ENCODE measurements at regions not wholly inside any gene's neighbourhood (a gene's known extent, or its start where the extent isn't known, plus 50 kb on each side); places are given as distances from the start of the nearest gene placed in this dataset.

GRCh38 chr15:98240303-98240702 is 279.8 kb downstream of the ARRDC4 start:
- no peaks in the 10 kb centered on the region for H3K36me3 ChIP-seq (ENCODE audit: low read length)
- H3K79me2 ChIP-seq (ENCODE audit: insufficient read depth, low read length): no peaks in the 10 kb centered on the region
- no peaks in the 10 kb centered on the region for H3F3A ChIP-seq (ENCODE audit: insufficient read depth)
- H2AFZ ChIP-seq (ENCODE audit: low read depth, low read length, severe bottlenecking): no peak overlapping the region
- no peaks in the 10 kb centered on the region for H4K20me1 ChIP-seq (ENCODE audit: low read depth, low read length)
- no peak overlapping the region for H3K9ac ChIP-seq (ENCODE audit: low read length)
- H3K9me3 ChIP-seq (ENCODE audit: insufficient read depth, low read length): no peaks in the 10 kb centered on the region
- no peaks in the 10 kb centered on the region for H3K9me2 ChIP-seq (replicated peaks; ENCODE audit: insufficient read depth, low read length)
- no peak overlapping the region for H3K4me3 ChIP-seq (ENCODE audit: insufficient read depth, low read length, poor library complexity, severe bottlenecking)
- no peak overlapping the region for H3K27ac ChIP-seq (ENCODE audit: low read depth, low read length)
- no peaks in the 10 kb centered on the region for H3K27me3 ChIP-seq (ENCODE audit: low read length)
- no peak overlapping the region for H3K4me2 ChIP-seq (ENCODE audit: low read depth, low read length, poor library complexity, severe bottlenecking)
- TF ChIP-seq EZH2phosphoT487 (conservative IDR thresholded peaks at IDR 0.05; ENCODE audit: low read length): no peak
- no peak for TF ChIP-seq CTCF (IDR thresholded peaks at IDR 0.05; ENCODE audit: insufficient read depth, low read length, poor library complexity, severe bottlenecking)

DNA sequence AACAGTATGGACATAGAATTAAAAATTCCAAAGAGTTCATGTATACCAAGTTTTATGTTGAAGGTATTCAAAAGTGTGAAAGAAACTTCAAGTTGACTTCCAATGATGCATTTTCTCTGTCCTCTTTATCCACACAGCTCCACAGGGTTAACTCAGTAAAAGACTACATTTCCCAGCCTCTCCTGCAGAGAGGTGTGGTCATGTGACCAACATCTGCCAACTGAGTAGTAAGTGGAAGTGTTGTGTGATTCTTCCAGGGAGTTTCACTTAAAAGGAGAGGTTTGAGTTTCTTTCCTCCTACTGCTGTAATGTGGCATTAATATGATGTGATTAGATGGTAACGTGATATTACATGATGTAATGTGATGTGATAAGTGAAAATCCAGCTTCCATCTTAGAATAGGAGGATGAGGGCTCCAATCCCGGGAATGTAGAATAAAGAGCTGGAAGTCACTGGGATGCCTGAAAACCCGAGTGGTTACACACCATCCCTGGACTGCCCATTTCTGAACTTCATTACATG is 280.6 kb downstream of the ARRDC4 start:
- H2AFZ ChIP-seq (ENCODE audit: low read depth, low read length, severe bottlenecking): no peak overlapping the region
- no peak overlapping the region for H3K27ac ChIP-seq (ENCODE audit: low read depth, low read length)
- no peaks in the 10 kb centered on the region for H3F3A ChIP-seq (ENCODE audit: insufficient read depth)
- TF ChIP-seq EZH2phosphoT487 (conservative IDR thresholded peaks at IDR 0.05; ENCODE audit: low read length) (no peak), CTCF (IDR thresholded peaks at IDR 0.05; ENCODE audit: insufficient read depth, low read length, poor library complexity, severe bottlenecking) (no peak)
- no peak overlapping the region for H3K9ac ChIP-seq (ENCODE audit: low read length)
- no peaks in the 10 kb centered on the region for H3K36me3 ChIP-seq (ENCODE audit: low read length)
- H3K4me2 ChIP-seq (ENCODE audit: low read depth, low read length, poor library complexity, severe bottlenecking): no peak overlapping the region
- H3K9me3 ChIP-seq (ENCODE audit: insufficient read depth, low read length): no peaks in the 10 kb centered on the region
- H3K79me2 ChIP-seq (ENCODE audit: insufficient read depth, low read length): no peaks in the 10 kb centered on the region
- no peak overlapping the region for H3K4me3 ChIP-seq (ENCODE audit: insufficient read depth, low read length, poor library complexity, severe bottlenecking)
- H3K27me3 ChIP-seq (ENCODE audit: low read length): no peaks in the 10 kb centered on the region
- H4K20me1 ChIP-seq (ENCODE audit: low read depth, low read length): no peaks in the 10 kb centered on the region
- H3K9me2 ChIP-seq (replicated peaks; ENCODE audit: insufficient read depth, low read length): no peaks in the 10 kb centered on the region

GRCh38 chr15:98257290-98257689 is 296.8 kb downstream of the ARRDC4 start:
- Histone ChIP-seq H3F3A (ENCODE audit: insufficient read depth) (no peaks in the 10 kb centered on the region), H3K27ac (ENCODE audit: low read depth, low read length) (no peak overlapping the region), H3K27me3 (ENCODE audit: low read length) (no peaks in the 10 kb centered on the region), H3K79me2 (ENCODE audit: insufficient read depth, low read length) (no peaks in the 10 kb centered on the region), H3K9me2 (replicated peaks; ENCODE audit: insufficient read depth, low read length) (no peaks in the 10 kb centered on the region), H3K36me3 (ENCODE audit: low read length) (no peaks in the 10 kb centered on the region), H3K4me3 (ENCODE audit: insufficient read depth, low read length, poor library complexity, severe bottlenecking) (no peak overlapping the region), H2AFZ (ENCODE audit: low read depth, low read length, severe bottlenecking) (no peak overlapping the region), H3K9ac (ENCODE audit: low read length) (no peak overlapping the region), H3K9me3 (ENCODE audit: insufficient read depth, low read length) (peaks cover 5% of the 10 kb centered on the region; the same call in 1 of the 2 replicates), H3K4me2 (ENCODE audit: low read depth, low read length, poor library complexity, severe bottlenecking) (no peak overlapping the region), H4K20me1 (ENCODE audit: low read depth, low read length) (no peaks in the 10 kb centered on the region)
- TF ChIP-seq CTCF (IDR thresholded peaks at IDR 0.05; ENCODE audit: insufficient read depth, low read length, poor library complexity, severe bottlenecking) (no peak), EZH2phosphoT487 (conservative IDR thresholded peaks at IDR 0.05; ENCODE audit: low read length) (no peak)
